Loucy (cell line): ENCODE measurements at regions not wholly inside any gene's neighbourhood (a gene's known extent, or its start where the extent isn't known, plus 50 kb on each side); places are given as distances from the start of the nearest gene placed in this dataset.

Experiments used
- H2AFZ ChIP-seq: fragments of 200-600 bp; sonication (generic); 2 replicates; pipeline ENCODE4 v1.6.0; 2016; ENCODE audit warnings: antibody characterized with exemption, mild to moderate bottlenecking, low read length, moderate library complexity
- H3F3A ChIP-seq: fragments of 200-600 bp; 2 replicates; pipeline ENCODE4 v1.6.0; 2016; ENCODE audit warnings: antibody characterized with exemption, low read depth, mild to moderate bottlenecking
- H3K27me3 ChIP-seq: fragments of 200-600 bp; sonication (generic); 2 replicates; pipeline ENCODE4 v1.6.1; 2014; ENCODE audit warnings: low read length, mild to moderate bottlenecking; ENCODE audit not compliant: insufficient read depth, poor library complexity, severe bottlenecking
- H3K36me3 ChIP-seq: fragments of 200-600 bp; sonication (generic); 2 replicates; pipeline ENCODE4 v1.6.1; 2016; ENCODE audit warnings: low read length; ENCODE audit not compliant: insufficient read depth
- H3K4me1 ChIP-seq: fragments of 200-600 bp; sonication (generic); 2 replicates; pipeline ENCODE4 v1.5.1; 2014; ENCODE audit warnings: low read length, mild to moderate bottlenecking; ENCODE audit not compliant: insufficient read depth, poor library complexity, severe bottlenecking
- H3K4me2 ChIP-seq: fragments of 200-600 bp; sonication (generic); 2 replicates; pipeline ENCODE4 v1.6.0; 2014; ENCODE audit warnings: antibody characterized with exemption, low read length, low read depth, mild to moderate bottlenecking; ENCODE audit not compliant: poor library complexity, severe bottlenecking
- H3K4me3 ChIP-seq: fragments of 200-600 bp; sonication (generic); 2 replicates; pipeline ENCODE4 v1.5.1; 2014; ENCODE audit warnings: low read length, mild to moderate bottlenecking, mixed read lengths; ENCODE audit not compliant: poor library complexity, severe bottlenecking
- H3K79me2 ChIP-seq: fragments of 200-600 bp; sonication (generic); 2 replicates; pipeline ENCODE4 v1.6.1; 2014; ENCODE audit warnings: low read length; ENCODE audit not compliant: insufficient read depth
- H3K9ac ChIP-seq: fragments of 200-600 bp; sonication (generic); 2 replicates; pipeline ENCODE4 v1.6.0; 2014; ENCODE audit warnings: mild to moderate bottlenecking, low read depth, low read length, moderate library complexity; ENCODE audit not compliant: poor library complexity, severe bottlenecking
- H3K9me2 ChIP-seq: fragments of 200-600 bp; sonication (generic); replicated peaks from 2 replicates; pipeline ENCODE4 v1.6.1; 2016; ENCODE audit warnings: low read depth, low read length, mixed read lengths
- H3K9me3 ChIP-seq: fragments of 200-600 bp; sonication (generic); 2 replicates; pipeline ENCODE4 v1.6.1; 2014; ENCODE audit warnings: mild to moderate bottlenecking, antibody characterized with exemption, low read length, low read depth; ENCODE audit not compliant: insufficient read depth
- H4K20me1 ChIP-seq: fragments of 200-600 bp; sonication (generic); 2 replicates; pipeline ENCODE4 v1.6.0; 2014; ENCODE audit warnings: antibody characterized with exemption, low read length, mild to moderate bottlenecking; ENCODE audit not compliant: insufficient read depth, poor library complexity, severe bottlenecking
- EZH2phosphoT487 ChIP-seq: fragments of 200-600 bp; IDR thresholded peaks from 2 replicates; pipeline ENCODE4 v1.6.1; 2018; ENCODE audit warnings: antibody characterized with exemption, mild to moderate bottlenecking, moderate library complexity, borderline replicate concordance
- TF ChIP-seq, protein P1 (sequence below): fragments of 200-600 bp; sonication (generic); conservative IDR thresholded peaks from 2 replicates; pipeline ENCODE4 v1.5.1; 2014; ENCODE audit warnings: mild to moderate bottlenecking, antibody characterized with exemption, low read length

DNA sequence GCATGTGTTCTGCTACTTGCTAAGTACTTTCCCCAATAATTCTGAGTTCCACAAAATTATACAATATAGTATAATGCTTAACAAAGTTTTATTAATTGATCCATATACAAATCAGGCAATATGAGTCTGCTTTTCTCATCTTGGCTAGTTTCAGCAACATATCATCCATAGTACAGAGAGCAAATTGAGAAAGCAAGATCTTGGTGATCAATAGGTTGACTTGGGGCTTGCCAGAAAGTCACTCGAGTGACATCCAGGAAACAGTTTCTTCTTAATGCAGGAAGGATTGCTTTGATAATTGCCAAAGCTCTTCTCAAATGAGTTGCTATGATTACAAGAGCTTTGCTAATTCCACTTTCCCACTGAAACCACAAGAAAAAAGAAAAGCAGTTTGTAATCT is 533.6 kb upstream of the NMUR2 start:
- Histone ChIP-seq H3K9me2 (no peaks in the 10 kb centered on the region), H3K9me3 (no peaks in the 10 kb centered on the region), H3F3A (no peaks in the 10 kb centered on the region), H3K79me2 (no peaks in the 10 kb centered on the region), H3K4me2 (no peak overlapping the region), H3K9ac (no peak overlapping the region), H2AFZ (no peak overlapping the region), H3K36me3 (no peaks in the 10 kb centered on the region), H3K4me3 (no peak overlapping the region), H3K4me1 (no peaks in the 10 kb centered on the region), H4K20me1 (no peaks in the 10 kb centered on the region), H3K27me3 (no peaks in the 10 kb centered on the region)
- TF ChIP-seq, protein P1, sequence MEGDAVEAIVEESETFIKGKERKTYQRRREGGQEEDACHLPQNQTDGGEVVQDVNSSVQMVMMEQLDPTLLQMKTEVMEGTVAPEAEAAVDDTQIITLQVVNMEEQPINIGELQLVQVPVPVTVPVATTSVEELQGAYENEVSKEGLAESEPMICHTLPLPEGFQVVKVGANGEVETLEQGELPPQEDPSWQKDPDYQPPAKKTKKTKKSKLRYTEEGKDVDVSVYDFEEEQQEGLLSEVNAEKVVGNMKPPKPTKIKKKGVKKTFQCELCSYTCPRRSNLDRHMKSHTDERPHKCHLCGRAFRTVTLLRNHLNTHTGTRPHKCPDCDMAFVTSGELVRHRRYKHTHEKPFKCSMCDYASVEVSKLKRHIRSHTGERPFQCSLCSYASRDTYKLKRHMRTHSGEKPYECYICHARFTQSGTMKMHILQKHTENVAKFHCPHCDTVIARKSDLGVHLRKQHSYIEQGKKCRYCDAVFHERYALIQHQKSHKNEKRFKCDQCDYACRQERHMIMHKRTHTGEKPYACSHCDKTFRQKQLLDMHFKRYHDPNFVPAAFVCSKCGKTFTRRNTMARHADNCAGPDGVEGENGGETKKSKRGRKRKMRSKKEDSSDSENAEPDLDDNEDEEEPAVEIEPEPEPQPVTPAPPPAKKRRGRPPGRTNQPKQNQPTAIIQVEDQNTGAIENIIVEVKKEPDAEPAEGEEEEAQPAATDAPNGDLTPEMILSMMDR, result no peak
- no peak for TF ChIP-seq EZH2phosphoT487

DNA sequence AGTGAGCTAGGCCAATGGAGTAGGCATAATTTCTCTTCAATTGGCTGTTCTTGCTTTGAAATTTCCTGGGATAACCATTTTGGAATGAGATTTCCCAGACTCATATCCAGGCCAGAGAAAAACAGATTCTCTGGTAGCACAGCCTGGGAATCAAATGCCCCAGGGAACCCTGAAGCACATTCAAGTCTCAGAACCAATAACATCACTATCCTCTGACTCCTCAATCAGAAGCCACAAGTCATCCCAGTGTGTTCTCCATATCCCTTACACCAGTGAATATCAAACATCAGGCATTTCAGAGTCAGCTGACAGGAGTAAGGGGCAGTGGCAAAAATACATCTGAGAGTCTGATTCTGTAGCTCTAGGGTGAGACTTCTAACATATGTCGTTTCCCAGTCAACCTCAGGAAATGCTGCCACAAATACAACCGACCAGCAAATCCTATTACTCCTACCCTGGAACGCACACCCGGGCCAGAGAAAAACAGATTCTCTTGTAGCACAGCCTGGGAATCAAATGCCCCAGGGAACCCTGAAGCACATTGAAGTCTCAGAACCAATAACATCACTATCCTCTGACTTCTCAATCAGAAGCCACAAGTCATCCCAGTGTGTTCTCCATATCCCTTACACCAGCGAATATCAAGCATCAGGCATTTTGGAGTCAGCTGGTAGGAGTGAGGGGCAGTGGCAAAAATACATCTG is 537.7 kb upstream of the NMUR2 start:
- H3K9me2 ChIP-seq, result no peaks in the 10 kb centered on the region
- no peak overlapping the region for H3K4me3 ChIP-seq
- H4K20me1 ChIP-seq, result no peaks in the 10 kb centered on the region
- H3K4me2 ChIP-seq, result no peak overlapping the region
- H3K27me3 ChIP-seq, result no peaks in the 10 kb centered on the region
- no peaks in the 10 kb centered on the region for H3K36me3 ChIP-seq
- no peaks in the 10 kb centered on the region for H3K4me1 ChIP-seq
- no peak overlapping the region for H3K9ac ChIP-seq
- H3K9me3 ChIP-seq, result no peaks in the 10 kb centered on the region
- no peaks in the 10 kb centered on the region for H3F3A ChIP-seq
- TF ChIP-seq, protein P1, result no peak
- no peak for TF ChIP-seq EZH2phosphoT487
- H2AFZ ChIP-seq, result no peak overlapping the region
- no peaks in the 10 kb centered on the region for H3K79me2 ChIP-seq

DNA sequence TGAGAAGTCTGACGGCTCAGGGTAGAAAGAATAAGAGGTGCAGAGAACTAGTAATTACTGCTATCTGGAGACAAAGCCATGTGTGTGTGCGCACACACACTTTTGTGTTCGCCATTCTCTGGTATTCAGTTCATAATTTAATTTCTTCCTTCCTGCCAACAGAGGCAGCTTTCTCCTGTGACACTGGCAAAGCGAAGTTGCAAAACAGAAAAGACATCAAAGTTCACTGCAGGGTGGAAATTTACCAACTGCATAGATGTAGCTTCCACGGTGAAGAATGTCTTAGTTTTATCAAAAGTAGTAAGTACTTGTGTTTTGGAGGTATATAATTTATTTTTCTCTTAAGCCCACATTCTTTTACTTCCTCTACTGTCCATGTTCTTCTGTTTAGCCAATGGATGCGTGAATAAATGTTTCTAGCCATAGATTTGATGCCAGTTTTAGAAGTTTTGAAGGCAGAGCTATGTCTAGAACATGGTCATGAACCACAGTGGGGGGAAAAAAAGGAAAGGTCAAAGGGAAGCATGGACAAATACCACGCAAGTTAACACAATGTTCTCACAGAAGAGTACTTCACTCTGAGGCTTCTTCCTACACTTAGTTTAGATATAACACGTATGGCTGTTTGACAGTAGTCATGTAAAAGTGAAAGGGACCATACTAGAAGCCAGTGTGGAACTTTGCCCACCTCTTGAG is 536.5 kb upstream of the GRIA1 start:
- no peaks in the 10 kb centered on the region for H3K4me1 ChIP-seq
- no peak overlapping the region for H3K9ac ChIP-seq
- no peaks in the 10 kb centered on the region for H3K9me3 ChIP-seq
- H3F3A ChIP-seq, result no peaks in the 10 kb centered on the region
- no peak overlapping the region for H2AFZ ChIP-seq
- no peaks in the 10 kb centered on the region for H3K9me2 ChIP-seq
- no peaks in the 10 kb centered on the region for H3K36me3 ChIP-seq
- no peak overlapping the region for H3K4me2 ChIP-seq
- no peaks in the 10 kb centered on the region for H3K27me3 ChIP-seq
- H3K4me3 ChIP-seq, result no peak overlapping the region
- H3K79me2 ChIP-seq, result no peaks in the 10 kb centered on the region
- no peaks in the 10 kb centered on the region for H4K20me1 ChIP-seq
- TF ChIP-seq EZH2phosphoT487, result no peak
- TF ChIP-seq, protein P1, result no peak
